GM10266 (cell line): ENCODE measurements at regions not wholly inside any gene's neighbourhood (a gene's known extent, or its start where the extent isn't known, plus 50 kb on each side); places are given as distances from the start of the nearest gene placed in this dataset.

ENCODE experiments used
- DNase-seq: peaks from one replicate; pipeline ENCODE4 v3.0.0; 2012; ENCODE audit errors: extremely low spot score
- TF ChIP-seq, protein P1 (sequence below): IDR thresholded peaks from 2 replicates; pipeline ENCODE4 v1.5.1; 2012; ENCODE audit warnings: mild to moderate bottlenecking, low read depth; ENCODE audit not compliant: control insufficient read depth, insufficient read depth; ENCODE audit errors: missing control alignments

DNA sequence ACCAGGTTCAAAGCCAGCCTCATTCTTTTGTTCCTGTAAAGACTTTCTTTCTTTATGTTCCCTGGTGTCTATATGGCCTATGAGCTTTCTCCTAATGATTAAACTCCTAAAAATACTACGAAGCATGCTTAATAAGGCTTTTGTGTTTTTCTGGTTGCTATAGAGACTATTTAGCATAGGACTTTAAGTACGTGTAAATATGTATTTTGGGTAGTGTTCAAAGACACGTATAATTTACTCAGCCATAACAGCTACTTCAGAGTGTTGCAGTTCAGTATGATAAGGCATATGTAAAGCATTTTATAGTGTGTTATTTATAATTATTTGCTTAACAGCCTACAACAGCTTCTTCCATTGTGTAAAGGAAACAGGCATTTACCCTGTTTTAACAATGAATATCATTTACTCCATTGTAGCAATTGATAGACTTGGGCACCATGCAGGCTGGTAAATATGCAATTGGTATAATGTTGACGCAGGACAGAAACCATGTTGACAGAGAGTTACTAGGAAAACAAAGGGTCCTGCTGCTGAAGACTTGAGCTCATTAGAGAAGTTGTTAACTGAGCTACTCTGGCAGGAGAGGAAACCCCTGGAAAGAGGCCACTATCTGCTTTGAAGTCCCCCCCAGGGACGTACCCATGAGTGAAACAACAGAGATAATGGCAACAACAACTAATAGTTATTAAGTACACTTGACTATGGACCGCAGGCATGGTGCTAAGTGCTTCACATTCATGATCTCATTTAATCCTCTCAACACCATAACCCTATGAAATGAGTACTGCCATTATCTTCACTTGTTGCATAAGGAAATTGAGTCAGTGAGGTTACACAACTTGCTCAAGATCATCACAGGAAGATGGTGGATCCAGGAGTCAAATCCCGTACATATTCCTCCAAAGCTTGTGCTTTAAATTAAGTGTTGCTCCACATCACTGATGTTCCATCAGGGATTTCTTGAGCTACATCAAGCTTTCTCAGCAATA, 342.2 kb upstream of the DYNLRB2 start:
- no peak for DNase-seq

DNA sequence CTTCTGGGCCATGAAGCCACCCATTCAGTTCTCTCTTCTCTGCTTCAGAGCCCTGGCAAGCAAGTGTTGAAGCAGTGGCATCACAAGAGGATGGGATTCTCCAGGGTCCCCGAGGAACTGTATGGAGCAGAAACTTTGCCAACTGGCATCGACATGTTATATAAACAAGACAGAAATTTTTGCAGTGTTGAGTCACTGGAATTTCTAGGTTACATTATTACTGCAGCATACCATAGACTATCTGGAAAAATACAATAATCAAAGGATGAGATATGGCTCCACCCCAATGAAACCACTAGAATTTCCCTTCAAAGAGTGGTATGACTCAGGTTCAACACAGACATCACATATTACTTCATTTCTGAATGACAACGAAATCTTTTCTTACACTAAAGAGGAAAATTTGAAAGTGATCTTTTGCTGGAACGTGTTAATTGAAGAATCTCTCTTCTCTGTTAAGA, 343.0 kb upstream of the DYNLRB2 start:
- TF ChIP-seq, protein P1, sequence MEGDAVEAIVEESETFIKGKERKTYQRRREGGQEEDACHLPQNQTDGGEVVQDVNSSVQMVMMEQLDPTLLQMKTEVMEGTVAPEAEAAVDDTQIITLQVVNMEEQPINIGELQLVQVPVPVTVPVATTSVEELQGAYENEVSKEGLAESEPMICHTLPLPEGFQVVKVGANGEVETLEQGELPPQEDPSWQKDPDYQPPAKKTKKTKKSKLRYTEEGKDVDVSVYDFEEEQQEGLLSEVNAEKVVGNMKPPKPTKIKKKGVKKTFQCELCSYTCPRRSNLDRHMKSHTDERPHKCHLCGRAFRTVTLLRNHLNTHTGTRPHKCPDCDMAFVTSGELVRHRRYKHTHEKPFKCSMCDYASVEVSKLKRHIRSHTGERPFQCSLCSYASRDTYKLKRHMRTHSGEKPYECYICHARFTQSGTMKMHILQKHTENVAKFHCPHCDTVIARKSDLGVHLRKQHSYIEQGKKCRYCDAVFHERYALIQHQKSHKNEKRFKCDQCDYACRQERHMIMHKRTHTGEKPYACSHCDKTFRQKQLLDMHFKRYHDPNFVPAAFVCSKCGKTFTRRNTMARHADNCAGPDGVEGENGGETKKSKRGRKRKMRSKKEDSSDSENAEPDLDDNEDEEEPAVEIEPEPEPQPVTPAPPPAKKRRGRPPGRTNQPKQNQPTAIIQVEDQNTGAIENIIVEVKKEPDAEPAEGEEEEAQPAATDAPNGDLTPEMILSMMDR, result no peak
- no peak for DNase-seq

More for the DNA sequence above, 342.2 kb upstream of the DYNLRB2 start:
- TF ChIP-seq, protein P1, result no peak

DNA sequence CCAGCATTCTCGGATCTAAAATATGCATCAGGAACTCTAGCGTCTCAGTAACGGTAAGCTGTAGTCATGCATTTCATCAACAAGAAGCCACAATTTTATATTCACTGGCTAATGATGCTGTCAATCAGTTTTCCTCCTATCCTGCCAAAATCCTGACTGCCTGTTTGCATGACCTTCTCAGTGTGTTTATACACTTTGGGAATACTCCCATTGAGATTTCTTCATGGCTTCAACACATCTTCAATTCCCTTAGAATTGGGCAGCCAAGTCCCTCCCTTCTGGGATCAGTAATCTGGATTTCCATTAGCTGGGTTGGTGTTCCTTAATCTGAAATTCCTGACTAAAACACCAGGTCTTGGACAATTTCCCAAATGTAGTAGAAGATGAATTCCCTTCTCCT, 348.9 kb upstream of the DYNLRB2 start:
- TF ChIP-seq, protein P1, result no peak
- no peak for DNase-seq

DNA sequence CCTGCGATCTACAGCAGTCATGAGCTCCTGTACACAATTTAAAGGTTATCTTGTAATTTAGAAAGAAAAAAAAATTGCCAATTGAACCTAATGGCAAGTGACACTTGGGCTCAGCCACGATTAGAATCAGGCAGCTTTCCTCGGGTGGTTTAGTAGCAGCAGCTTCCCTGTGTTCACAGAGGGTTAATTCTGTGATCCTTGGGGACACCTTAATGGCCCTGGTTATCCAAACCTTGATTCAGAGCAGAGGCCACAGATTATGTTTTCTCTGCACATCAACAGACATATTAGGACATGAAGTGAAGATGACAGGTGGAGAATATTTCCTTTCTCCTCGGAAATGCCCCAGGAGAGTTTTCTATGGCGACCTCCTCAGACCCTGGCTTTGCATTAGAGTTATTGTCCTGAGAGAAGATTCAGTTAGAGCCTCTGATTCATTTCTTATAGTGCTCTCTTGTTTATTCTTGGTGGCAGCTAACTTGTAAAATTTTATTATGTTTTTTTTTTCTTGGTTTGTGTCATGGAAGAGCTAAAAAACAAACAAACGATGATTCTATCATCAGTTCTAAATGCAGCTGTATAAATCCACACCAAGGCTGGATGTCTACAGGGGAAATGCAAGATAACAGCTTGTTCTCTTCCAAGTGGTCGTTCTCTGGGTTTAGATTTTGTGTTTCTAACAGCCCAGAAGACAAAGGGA, 351.2 kb upstream of the DYNLRB2 start:
- TF ChIP-seq, protein P1, result no peak
- no peak for DNase-seq

DNA sequence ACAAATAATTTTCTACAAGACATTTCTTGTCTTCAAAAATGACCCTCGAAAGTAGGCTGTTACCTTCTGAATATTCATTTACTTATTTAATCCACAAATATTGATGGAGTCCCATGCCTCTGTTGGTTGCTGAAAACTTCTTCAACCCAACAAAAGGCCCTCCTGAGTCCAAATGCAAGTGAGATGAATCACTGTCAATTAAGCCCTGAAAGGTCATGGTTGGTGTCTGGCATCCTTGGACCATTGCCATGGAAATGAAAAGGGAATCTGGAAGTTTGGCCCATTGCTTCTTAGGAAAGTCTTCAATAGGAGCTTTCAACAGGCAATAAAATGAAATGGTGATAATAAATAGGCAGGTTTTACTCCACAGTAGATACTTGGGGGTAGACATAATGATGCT, 364.7 kb upstream of the DYNLRB2 start:
- DNase-seq, result no peak
- TF ChIP-seq, protein P1, result no peak

DNA sequence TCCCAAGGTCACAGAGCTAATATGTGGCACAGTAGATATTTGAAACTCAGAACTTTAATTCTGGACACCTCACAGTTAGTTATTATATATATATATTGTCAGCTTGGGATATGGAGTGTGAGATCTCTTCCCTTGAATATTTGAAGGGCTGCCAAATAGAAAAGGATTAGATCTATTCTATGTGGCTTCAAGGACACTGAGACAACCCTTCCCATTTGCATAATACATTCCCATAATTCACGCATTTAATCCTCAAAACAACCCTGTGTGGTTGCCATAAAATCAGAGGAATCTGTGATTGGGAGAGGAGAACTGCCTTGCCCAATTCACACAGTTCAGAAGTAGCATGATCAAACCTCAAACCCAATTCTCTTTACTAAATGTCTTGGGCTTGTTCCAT, 365.8 kb upstream of the DYNLRB2 start:
- TF ChIP-seq, protein P1, result no peak
- DNase-seq, result no peak

DNA sequence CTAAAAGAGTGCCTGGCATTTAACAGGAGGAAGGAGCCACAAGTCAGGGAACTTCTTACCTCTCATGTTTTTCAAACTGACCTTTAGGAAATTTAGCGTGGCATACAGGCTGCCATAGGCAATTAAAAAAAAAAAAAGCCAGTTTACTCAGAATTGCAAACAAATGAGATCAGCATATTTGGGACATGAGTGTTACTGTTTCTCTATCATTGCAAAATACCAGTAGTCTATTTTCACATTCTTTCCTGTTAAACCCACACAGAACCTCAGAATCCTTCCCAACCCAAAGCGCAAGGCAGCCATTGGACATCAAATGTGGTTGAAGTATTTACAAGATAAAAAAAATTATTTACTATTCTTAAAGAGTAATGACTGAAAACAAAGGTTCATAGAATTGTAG, 366.4 kb upstream of the DYNLRB2 start:
- TF ChIP-seq, protein P1, result no peak
- DNase-seq, result no peak
